GM10847 (cell line): ENCODE measurements at regions not wholly inside any gene's neighbourhood (a gene's known extent, or its start where the extent isn't known, plus 50 kb on each side); places are given as distances from the start of the nearest gene placed in this dataset.

ENCODE experiments used
- POLR2A ChIP-seq: IDR thresholded peaks from 2 replicates; pipeline ENCODE4 v1.6.1; 2011; ENCODE audit not compliant: insufficient read length; ENCODE audit errors: extremely low read depth

DNA sequence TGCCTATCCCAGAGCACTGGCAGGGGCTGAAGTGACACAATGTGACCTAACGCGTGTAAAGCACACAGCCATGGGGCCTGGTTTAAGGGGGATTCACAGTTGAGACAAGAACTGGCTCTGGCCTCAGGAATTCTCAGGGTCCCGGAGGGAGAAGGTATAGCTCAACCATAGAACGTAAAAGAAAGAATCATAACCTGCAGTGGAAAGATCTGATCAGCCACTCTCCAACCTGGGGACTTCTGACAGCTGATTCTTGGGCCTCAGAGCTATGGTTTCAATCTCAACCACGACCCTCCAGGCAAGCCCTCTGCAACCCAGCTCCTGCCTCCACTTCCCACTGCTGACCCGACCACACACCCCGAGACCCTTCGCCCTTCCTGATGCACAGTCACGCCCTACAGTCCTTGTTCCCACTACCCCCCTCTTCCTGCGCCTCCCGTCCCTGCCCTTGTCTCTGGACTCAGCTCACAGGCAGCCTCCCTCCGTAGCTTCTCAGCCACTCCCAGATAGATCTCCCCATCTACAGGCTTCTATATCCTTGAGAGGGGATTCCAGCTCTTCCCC lies 245.2 kb downstream of the BUB3 start:
- no peak for TF ChIP-seq POLR2A

DNA sequence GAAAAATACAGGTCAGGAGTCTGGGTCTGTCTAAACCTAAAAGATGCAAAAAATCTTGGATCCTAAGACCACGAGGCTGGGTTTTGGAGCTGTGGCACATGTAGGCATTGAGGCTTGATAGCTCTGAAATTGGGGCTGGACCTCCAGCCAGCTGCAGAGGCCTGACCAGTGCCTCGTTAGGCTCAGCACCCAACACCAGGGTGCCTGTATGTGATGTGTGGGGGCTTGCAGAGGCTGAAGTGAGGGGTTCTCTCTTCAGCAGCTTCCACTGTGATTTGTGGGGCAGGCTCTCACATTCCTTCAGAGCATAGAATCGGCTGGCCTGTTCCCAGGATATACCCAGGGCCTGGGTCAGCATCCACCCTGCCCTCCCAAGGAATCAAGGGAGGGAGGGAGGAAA lies 247.8 kb downstream of the BUB3 start:
- TF ChIP-seq POLR2A: no peak

DNA sequence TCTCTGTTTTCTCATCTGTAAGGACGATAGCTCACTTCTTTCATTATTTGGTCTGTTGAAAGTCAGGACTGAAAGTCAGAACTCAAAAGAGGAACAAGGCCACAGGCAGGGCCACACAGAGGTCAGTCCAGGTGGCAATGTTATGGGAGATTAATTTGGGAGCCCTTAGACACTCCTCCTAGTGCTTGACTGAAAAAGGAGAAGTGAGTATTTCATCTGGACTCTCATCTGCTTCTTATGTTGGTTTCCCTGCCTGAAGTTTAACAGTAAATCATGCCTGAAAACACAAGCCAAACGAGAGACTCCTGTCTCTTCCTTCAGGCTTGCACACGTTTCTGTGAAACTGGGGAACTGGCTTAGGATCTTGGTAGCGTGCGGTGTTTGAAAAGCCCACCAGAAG lies 248.5 kb downstream of the BUB3 start:
- no peak for TF ChIP-seq POLR2A

GRCh38 chr10:123404357-123404756 lies 250.2 kb downstream of the BUB3 start:
- TF ChIP-seq POLR2A: no peak

GRCh38 chr10:123408660-123409059 lies 254.5 kb downstream of the BUB3 start:
- TF ChIP-seq POLR2A: no peak

- no peak for TF ChIP-seq POLR2A
These were observed 255.2 kb downstream of the BUB3 start for GRCh38 chr10:123409426-123409825.

DNA sequence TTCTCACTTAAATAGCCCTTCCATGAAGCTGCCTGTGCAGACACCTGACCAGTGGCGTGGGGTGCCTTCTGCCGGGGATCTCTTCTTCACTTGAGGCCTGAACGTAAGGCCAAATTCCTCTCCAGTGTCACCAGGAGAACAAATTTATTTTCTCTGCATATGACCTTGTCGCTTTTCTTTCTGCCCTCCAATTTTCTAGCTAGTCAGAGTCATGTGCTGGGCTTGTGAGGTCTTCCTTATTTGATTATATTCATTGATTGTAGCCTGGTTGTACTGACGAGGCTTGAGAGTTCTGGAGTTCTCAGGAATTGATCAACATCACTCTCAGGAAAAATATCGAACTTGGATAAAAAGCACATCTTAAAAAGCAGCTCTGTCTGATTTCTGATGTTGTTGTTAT lies 255.7 kb downstream of the BUB3 start:
- no peak for TF ChIP-seq POLR2A

GRCh38 chr10:123413353-123413752 lies 252.8 kb upstream of the GPR26 start:
- no peak for TF ChIP-seq POLR2A

DNA sequence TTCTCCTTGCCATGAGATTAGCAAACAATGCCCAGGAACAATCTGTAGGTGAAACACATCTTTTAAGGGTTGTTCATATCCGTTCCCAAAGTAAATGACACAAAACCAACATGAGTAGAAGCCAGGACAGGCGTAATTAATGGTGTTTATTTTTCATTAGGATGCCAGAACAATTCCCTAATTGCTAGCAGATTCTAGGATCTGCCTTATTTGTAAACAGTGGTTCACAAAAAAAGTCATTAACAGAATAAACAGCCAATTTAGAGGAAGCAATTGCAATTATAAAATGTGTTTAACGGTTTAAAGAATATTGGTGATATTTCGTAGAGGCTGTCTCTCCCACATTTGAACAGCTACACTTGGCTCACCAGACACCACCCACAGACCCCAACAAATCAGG lies 250.6 kb upstream of the GPR26 start:
- TF ChIP-seq POLR2A: no peak

DNA sequence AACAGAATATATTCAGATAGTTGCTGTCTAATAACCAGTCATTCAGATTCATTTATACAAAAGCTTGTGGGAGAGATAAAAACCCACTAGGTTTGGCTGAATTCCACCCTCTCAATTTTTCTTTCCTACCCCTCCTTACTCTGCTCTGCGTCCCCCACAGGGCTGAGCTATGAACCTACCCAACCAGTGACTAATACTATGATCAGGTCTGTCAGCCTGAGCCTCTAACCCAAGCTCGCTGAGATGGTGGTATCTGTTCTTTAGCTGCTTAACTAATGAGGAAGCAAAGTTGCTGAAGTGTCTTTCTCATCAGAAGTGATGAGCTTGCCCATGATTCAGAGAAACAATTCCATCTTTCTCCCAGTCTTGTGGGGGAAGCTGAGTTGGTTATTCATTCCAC lies 248.7 kb upstream of the GPR26 start:
- TF ChIP-seq POLR2A: no peak

DNA sequence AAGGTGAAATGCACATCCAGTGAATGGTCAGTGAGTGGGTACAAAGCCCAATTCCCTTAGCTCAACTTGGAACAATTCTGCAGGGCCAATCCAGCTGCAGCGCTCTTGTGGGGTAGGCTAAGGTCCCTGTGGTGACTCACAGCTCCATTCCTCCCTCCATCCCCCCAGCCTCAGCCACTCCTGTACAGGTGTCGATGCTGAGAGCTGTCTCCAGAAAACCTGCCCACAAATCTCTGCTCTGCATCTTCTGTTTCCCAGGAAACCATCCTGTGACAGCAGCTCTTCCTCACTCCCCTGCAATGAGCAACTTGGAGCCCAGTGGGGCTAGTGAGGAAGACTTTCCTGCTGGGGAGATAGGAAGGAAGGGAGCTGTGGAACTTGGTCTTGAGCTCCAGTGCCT lies 244.7 kb upstream of the GPR26 start:
- no peak for TF ChIP-seq POLR2A

GRCh38 chr10:123422261-123422660 lies 243.9 kb upstream of the GPR26 start:
- TF ChIP-seq POLR2A: no peak

DNA sequence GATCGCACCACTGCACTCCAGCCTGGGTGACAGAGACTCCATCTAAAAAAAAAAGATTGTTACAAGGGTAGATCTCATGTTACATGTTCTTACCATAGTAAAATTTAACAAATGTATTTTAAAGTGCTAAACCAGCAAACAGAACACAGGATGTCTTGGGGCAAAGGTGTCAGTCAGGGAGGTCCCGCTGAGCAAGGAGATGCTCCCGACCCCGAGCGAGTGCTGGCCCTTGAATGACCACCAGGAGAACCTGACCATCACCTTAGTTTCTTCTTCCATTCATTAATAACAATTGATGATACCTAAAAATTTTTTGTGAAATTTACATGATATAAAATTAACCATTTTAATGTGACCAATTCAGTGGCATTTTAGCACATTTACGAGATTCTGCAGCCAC lies 241.6 kb upstream of the GPR26 start:
- TF ChIP-seq POLR2A: no peak

- TF ChIP-seq POLR2A: no peak
These were observed 240.5 kb upstream of the GPR26 start for GRCh38 chr10:123425680-123426079.

DNA sequence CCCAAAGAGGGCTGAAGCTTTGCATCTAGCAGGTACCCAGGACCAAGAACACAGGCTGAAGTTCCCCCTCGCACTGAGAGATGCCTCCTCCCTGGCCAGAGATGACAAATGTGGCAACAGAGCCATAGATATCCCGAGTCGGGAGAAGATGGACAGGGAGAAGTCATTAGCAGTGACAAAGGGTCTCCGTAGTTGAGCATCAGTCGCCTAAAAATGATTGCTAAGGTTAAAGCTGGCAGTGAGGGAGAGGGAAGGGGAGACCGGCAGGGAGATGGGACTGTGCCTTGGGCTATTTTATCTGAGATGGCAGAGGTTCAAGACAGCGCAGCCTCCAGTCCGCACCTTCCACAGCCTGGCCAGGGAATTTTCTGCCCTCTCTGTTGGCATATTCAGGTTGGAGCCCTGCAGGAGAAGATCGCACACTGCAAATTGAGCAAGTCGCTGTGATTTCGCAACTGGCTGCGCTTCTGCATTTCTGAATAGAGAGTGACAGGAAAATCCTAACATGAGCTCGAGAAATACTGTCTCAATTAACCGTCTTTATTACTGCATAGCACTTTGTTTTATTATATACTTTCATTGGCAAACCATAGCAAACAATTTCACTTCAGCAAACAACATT lies 238.9 kb upstream of the GPR26 start:
- TF ChIP-seq POLR2A: no peak

GRCh38 chr10:123428391-123428790 lies 237.8 kb upstream of the GPR26 start:
- no peak for TF ChIP-seq POLR2A

DNA sequence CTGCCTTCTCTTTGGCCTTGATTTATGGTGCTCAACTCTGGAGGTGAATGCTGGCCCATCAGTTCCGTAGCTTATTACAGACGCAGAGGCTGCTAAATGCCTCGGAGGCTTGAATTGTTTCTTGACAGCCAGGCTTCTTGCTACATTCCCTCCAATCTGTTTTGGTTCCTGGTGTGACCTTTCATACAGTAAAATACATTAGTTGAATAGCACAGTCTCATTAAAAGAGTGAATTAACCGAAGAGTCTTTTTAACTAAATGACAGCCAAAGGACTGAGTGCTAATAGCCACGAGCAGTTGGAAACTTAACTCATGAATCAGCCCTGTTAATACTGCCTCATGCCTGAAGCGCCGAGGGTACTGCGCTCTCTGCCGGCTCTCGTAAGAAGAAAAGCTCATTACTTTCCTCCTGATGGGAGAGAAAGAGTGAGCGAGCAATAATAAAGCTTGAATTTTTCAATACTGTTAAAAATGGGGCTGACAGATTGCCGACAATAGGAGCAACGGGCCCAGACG lies 236.4 kb upstream of the GPR26 start:
- TF ChIP-seq POLR2A: no peak
